ENCODE measurements at regions not wholly inside any gene's neighbourhood (a gene's known extent, or its start where the extent isn't known, plus 50 kb on each side); places are given as distances from the start of the nearest gene placed in this dataset.

GRCh38 chr12:111034083-111034885 is 113.9 kb upstream of the MYL2 start, which contains the start of gene CUX2:
Gene CUX2 (plus strand): TSS chr12:111034165.
- Histone ChIP-seq H3K36me3 (replicated peaks; ENCODE audit: insufficient read depth, low read length) (no peaks in the 10 kb centered on the region), H3F3A (ENCODE audit: insufficient read depth, low read length) (no peaks in the 10 kb centered on the region), H3K27ac (ENCODE audit: low read length) (no peak within 1 kb of the TSS), H3K79me2 (ENCODE audit: low read length) (no peaks in the 10 kb centered on the region), H3K9me2 (replicated peaks; ENCODE audit: insufficient read depth, low read length) (no peaks in the 10 kb centered on the region), H3K4me2 (ENCODE audit: low read depth, low read length) (peak within 1 kb of the TSS; percentile 39; the same call in 1 of the 2 replicates), H3K27me3 (replicated peaks; ENCODE audit: insufficient read depth, low read length) (peaks cover 38% of the 10 kb centered on the region), H3K4me3 (ENCODE audit: low read length) (no peak within 1 kb of the TSS), H4K20me1 (ENCODE audit: insufficient read depth, low read length) (no peaks in the 10 kb centered on the region), H3K9me3 (replicated peaks; ENCODE audit: insufficient read depth, low read length) (no peaks in the 10 kb centered on the region), H3K4me1 (ENCODE audit: low read length) (peaks cover 11% of the 10 kb centered on the region), H3K9ac (ENCODE audit: low read length) (no peak within 1 kb of the TSS), H2AFZ (ENCODE audit: low read length) (no peak within 1 kb of the TSS)
- TF ChIP-seq CTCF (IDR thresholded peaks at IDR 0.05; ENCODE audit: low read length), result no peak
- TF ChIP-seq EZH2 (optimal IDR thresholded peaks at IDR 0.05; ENCODE audit: low read depth, low read length), result no peak
- no peak for TF ChIP-seq EZH2phosphoT487 (IDR thresholded peaks at IDR 0.05; ENCODE audit: low read length)
- DNase-seq, result no peak

DNA sequence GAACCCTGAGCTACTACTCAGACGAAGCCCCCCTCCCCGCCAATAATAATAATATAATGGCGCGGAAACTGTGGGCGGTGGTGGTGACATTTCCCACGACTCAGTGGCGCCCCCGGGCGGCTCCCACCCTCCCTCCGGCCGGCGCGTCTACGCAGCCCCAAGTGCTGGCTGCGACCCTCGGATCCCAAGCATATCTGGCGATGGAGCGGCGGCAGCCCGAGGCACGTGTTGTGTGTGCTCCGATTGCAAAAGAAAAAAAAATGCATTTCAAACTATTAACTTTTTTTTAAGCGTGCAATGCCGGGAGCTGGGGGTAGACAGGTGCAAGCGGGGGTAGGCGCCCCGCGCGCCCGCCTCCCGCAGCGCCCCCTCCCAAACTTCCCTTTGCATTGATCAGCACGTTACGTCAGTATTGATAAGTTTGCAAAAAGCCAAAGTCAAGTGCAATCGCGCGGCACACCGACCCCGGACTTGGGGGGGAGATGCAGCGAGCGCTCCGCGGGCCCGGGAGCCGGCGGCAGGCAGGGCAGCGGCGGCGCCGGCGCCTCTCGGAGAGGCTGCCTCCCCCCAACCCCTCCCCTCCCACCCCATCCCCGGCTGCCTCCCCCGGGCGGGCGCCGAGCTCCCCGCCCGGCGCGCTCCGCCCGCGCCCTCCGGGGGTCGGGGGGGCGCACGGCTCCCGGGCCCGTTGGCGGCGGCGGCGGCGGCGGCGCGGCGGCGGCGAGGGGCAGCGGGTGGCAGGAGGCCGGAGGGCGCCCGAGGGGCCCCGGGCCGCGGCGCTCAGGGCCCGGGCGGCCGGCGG is 113.1 kb upstream of the MYL2 start:
- Histone ChIP-seq H3K36me3 (replicated peaks; ENCODE audit: insufficient read depth, low read length) (no peaks in the 10 kb centered on the region), H3K9me2 (replicated peaks; ENCODE audit: insufficient read depth, low read length) (no peaks in the 10 kb centered on the region), H3K4me2 (ENCODE audit: low read depth, low read length) (peak overlapping the region; percentile 39; the same call in 1 of the 2 replicates), H4K20me1 (ENCODE audit: insufficient read depth, low read length) (no peaks in the 10 kb centered on the region), H3K9me3 (replicated peaks; ENCODE audit: insufficient read depth, low read length) (no peaks in the 10 kb centered on the region), H3K9ac (ENCODE audit: low read length) (no peak overlapping the region), H3K79me2 (ENCODE audit: low read length) (no peaks in the 10 kb centered on the region), H3K4me3 (ENCODE audit: low read length) (no peak overlapping the region), H3F3A (ENCODE audit: insufficient read depth, low read length) (no peaks in the 10 kb centered on the region), H3K27ac (ENCODE audit: low read length) (no peak overlapping the region), H3K27me3 (replicated peaks; ENCODE audit: insufficient read depth, low read length) (peaks cover 38% of the 10 kb centered on the region), H2AFZ (ENCODE audit: low read length) (no peak overlapping the region), H3K4me1 (ENCODE audit: low read length) (peaks cover 3% of the 10 kb centered on the region; the same call in 1 of the 2 replicates)
- DNase-seq, result no peak
- TF ChIP-seq EZH2phosphoT487 (IDR thresholded peaks at IDR 0.05; ENCODE audit: low read length), result no peak
- TF ChIP-seq CTCF (IDR thresholded peaks at IDR 0.05; ENCODE audit: low read length), result peak; percentile 11; the same call in 1 of the 2 replicates
- no peak for TF ChIP-seq EZH2 (optimal IDR thresholded peaks at IDR 0.05; ENCODE audit: low read depth, low read length)

DNA sequence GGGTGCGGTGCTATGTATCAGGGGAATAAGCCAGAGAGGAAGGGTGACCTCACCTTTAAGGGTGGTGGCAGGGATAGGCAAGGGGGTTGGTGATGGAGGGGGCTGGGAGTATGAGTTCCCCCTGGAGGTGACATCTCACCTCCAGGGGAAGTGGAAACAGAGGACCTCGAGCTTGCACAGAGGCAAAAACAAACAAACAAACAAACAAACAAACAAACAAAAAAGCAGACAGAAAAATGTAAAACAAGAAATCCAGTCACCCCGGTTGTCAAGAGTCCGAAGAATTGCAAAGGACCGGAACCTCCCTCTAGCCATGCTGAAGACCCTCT is 112.2 kb upstream of the MYL2 start:
- Histone ChIP-seq H3K27ac (ENCODE audit: low read length) (no peak overlapping the region), H3K4me2 (ENCODE audit: low read depth, low read length) (no peak overlapping the region), H3K27me3 (replicated peaks; ENCODE audit: insufficient read depth, low read length) (peaks cover 38% of the 10 kb centered on the region), H3K9ac (ENCODE audit: low read length) (no peak overlapping the region), H3K36me3 (replicated peaks; ENCODE audit: insufficient read depth, low read length) (no peaks in the 10 kb centered on the region), H3K9me2 (replicated peaks; ENCODE audit: insufficient read depth, low read length) (no peaks in the 10 kb centered on the region), H3K79me2 (ENCODE audit: low read length) (no peaks in the 10 kb centered on the region), H3K4me1 (ENCODE audit: low read length) (no peaks in the 10 kb centered on the region), H3K4me3 (ENCODE audit: low read length) (no peak overlapping the region), H3F3A (ENCODE audit: insufficient read depth, low read length) (no peaks in the 10 kb centered on the region), H3K9me3 (replicated peaks; ENCODE audit: insufficient read depth, low read length) (no peaks in the 10 kb centered on the region), H4K20me1 (ENCODE audit: insufficient read depth, low read length) (no peaks in the 10 kb centered on the region), H2AFZ (ENCODE audit: low read length) (no peak overlapping the region)
- TF ChIP-seq EZH2 (optimal IDR thresholded peaks at IDR 0.05; ENCODE audit: low read depth, low read length) (no peak), CTCF (IDR thresholded peaks at IDR 0.05; ENCODE audit: low read length) (no peak), EZH2phosphoT487 (IDR thresholded peaks at IDR 0.05; ENCODE audit: low read length) (no peak)
- no peak for DNase-seq

Measured in MM.1S (cell line).